Stimulated activated CD8-positive, alpha-beta memory T cell treated with anti-CD3 and anti-CD28 coated beads, Interleukin-2, amount 100 ng/mL, for 48 hours (primary cell): ENCODE measurements at regions not wholly inside any gene's neighbourhood (a gene's known extent, or its start where the extent isn't known, plus 50 kb on each side); places are given as distances from the start of the nearest gene placed in this dataset.
A peak's percentile ranks its signal among the peaks of the same experiment; 100 is the strongest.

Experiments used
- DNase-seq, 2 donors: peaks; one replicate each; pipeline ENCODE4 v3.0.0-alpha.2; 2020; ENCODE audit warnings: low read depth in 2 of 2

- DNase-seq = no peak
Measured at GRCh38 chr15:77557564-77557963, 75.1 kb downstream of the LINGO1 start.

DNA sequence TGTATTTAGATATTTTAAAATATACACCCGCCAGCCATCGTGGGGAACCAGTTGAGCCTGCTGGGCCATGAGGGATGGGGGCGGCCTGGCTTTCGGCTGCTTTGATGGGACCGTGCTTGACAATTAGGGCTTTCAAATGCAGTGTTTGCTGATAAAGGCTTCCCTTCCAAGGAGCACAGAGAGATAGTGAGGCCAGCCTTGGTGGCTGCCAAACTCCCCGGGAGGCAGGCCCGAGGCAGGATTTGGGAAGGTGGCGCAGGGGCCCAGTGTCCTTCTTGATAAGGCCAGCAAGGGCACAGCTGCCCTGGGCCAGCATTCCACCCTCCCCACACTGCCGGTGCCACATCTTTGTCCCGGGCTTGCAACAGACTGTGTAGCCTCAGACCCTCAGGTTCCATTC is 75.6 kb downstream of the LINGO1 start:
- no peak for DNase-seq

- DNase-seq = no peak
Measured at GRCh38 chr15:77556622-77557021, 76.1 kb downstream of the LINGO1 start.

- no peak for DNase-seq
Measured at GRCh38 chr15:77555232-77555631, 77.5 kb downstream of the LINGO1 start.

GRCh38 chr15:77554306-77555080 is 78.2 kb downstream of the LINGO1 start:
- no peak for DNase-seq

DNA sequence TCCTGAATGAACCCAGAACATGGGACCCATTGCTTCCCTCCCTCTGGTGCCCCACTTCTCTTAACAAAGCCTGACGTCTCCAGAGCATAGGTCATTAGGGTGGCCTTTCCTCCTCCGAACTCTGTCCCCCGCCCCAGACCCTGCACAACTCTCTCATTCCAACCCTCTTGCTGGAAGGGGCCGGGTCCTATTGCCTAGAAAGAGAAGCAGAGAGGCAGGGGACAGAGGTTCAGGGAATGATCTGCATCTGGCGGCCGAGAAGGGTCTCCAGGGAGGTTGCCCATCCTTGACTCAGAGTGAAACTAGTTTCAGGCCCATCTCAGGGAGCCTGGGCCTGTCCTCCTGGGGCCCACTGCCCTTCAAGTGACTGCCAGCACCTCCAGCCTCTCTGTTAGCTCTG is 79.0 kb downstream of the LINGO1 start:
- no peak for DNase-seq

GRCh38 chr15:77553257-77553656 is 79.5 kb downstream of the LINGO1 start:
- DNase-seq = no peak

GRCh38 chr15:77552066-77552465 is 80.6 kb downstream of the LINGO1 start:
- no peak for DNase-seq

DNA sequence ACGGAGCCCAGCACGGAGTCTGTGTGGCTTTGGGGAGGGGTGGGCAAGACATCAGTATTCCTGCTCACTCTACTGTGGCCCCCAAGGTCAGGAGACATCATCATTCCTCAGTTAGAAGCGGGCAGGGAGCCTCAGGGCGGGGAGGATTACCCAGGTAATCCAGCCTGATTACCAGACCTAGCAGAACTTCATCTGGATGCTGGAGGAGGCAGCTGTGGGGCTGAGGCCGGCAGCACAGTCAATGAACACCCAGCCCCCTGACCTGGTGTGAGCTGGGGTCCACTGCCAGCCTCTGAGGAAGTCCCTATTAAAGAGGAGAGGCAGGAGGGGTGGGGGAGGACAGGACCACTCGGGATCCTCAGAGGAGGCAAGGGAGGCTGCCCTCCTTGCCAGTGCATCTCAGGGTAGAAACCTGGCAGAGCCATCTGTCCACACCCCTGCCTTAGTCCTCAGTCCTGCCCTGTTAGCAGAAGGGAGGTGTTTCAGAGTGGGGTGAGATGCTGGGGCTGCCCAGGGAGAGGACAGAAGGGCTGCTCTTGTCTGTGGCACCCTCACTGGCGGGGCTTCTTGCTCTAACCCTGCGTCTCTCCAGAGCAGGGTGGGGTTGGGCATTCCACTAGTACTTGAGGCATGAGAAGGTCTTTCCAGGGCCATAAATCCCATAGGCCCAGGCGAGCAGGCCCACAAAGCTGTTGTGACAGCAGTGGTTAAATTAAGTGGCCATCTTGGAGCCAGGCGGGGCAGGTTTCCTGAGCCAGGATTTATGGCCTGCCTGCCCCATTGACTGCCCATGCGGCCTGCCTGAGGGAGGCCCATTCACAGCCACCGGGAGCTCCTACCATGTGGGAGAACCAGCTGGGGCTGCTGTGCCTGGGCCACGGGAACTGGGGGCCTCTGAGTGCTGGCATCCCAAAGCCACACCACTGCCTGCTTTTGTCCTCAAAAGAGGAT is 82.1 kb downstream of the LINGO1 start:
- DNase-seq = no peak

GRCh38 chr15:77549576-77550288 is 83.0 kb downstream of the LINGO1 start:
- no peak for DNase-seq

DNA sequence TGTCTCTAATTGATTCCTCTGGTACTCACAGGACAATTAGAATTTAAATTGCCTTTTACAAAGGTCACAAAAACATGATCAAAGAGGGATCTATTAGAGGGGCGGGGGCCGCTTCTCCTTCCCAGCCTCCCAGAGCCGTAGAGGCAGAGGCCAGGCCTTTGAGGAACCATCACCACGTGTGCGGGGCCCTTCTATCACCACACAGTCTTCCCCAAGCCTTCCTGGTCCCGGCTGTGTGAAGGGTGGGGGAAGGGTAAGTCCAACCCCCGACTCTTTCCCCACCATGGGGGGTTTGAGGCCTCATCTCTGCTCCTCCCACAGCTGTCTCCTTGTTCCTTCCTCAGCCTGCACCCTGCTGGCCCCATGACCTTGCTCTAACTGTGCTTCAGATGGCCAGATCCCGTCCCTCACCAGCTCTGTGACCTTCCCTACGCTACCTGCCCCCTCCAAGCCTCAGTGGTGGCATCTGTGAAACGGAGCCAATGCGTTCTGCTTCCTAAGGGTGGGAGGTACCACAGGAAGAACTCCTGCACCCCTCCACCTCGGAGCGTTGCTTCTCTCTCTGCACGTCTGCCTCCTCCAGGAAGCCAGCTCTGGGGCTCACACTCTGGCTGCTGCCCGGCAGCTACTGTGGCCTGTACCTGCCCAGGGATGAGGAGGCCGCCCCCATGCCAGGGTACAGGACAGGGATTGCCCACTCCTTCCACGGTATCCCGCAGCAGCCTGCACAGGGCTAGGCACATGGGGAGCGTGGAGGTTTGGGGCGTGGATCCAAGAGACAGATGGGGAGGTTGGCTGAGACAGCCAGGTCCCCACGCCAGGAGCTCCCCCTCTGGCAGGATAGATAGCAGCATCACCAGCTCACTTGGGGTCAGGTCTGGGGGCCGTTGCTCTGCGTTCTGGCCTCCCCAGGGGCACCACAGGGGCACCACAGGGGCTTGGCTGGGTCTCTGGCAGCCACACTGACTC is 83.8 kb downstream of the LINGO1 start:
- DNase-seq = no peak

DNA sequence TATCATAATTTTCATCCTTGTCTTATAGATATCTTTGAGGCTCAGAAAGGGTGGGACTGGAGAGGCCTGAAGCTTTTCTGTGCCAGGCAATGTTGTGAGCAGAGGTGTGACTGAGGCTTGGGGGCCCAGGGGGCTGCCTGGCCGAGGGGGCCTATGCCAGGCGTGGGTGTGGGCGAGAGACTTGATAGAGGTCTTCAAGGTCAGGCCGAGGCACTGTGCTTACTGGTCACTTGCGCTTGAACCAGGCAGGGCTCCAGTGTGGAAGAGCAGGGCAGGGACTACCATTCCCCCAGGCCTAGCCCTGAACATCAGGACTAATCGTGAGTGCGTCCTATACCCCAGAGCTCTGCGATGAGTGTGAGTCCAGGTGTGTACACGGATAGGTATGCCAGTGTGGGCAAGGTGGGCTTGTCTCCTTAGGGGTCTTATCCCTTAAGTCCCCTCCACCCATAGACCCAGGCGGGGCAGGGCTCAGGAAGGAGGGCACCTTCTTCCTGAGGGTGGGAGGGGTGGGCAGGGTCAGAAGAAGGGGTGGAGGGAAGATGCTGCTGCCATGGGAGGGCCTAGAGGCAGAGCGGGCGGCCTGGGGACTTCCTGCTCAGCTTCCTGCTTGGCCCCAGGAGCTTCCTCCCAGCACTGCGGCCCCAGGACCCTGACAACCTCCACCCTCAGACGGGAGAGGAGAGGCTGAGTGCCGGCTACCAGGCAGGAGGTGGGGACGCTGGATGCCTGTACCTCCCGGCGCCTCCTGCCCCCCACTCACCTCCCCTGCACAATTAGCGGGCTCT is 84.7 kb downstream of the LINGO1 start:
- no peak for DNase-seq

DNA sequence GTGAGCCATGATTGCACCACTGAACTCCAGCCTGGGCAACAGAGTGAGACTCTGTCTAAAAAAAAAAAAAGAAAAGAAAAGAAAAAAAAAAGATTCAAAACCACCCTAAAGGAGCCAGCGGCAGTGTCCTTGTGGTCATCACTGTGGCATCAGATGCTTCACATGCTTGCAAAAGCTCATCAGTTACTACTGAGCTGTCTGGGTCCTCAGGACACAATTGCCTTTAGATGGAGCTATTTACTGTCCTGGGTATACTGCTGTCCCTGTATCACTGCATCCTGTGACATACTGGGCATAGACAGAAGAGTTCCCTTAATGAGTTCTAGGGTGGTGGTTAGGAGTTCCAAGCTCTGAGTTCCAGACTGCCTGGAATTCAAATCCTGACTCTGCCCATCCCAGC is 85.8 kb downstream of the LINGO1 start:
- no peak for DNase-seq

GRCh38 chr15:77546050-77546501 is 86.6 kb downstream of the LINGO1 start:
- no peak for DNase-seq

GRCh38 chr15:77545058-77545457 is 87.7 kb downstream of the LINGO1 start:
- DNase-seq = no peak

GRCh38 chr15:77544162-77544561 is 88.5 kb downstream of the LINGO1 start:
- DNase-seq = no peak

DNA sequence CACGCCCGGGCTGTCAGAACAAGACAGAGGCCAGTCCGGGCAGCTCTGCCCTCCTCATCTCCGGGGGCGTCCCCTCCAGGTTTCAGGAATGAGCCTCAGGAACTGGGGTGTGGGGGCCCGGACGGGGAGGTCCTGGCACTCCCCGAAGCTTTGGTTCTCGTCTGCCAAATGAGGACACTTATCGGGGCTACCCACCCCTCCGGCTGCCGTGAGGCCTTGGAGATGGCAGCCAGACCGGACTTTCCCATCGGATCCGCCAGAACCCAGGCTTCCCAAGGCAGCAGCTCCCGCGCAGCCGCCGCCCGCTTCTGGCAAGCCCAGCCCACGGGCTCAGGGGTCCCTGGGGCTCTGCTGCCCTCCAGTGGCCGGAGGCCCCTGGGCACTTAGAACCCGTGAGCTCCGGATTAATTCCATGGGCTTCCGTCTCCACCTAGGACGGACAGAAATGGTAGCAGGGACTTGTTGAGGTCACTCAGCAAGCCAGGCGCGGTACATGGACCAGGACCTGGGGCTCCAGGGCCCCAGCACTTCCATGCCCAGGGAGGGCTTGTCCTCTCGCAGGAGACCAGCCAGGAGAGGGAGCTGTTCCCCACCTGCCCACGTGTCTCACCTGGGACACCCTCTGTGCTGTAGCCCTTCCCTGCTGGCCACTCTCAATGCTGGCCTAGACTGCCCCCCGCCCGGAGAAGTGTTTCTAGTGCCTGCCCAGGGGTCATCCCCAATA is 89.4 kb downstream of the LINGO1 start:
- peak; percentile 66 to 74 for DNase-seq

DNA sequence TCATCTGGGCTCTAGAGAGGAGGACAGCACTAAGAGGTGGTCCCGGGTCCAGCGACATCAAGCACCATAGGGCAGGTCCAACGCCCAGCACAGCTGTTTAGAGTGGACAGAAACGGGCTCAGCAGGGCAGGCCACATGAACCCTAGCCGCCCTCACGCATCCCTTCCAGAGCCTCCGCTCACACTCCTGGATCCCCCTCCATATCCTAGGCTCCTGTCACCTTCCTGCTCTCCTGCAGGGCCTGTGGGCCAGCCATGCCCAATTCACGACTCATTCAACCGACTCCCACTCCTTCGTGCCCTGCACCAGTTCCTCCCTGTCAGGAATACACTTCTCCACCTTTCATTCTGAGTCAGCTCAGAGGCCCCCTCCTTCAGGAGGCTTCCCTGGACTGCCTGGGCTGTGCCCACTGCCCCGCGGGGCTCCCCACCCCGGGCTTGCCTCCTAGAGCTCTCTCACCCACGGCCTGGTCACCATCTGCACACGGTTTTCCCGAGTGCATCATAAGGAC is 90.2 kb downstream of the LINGO1 start:
- DNase-seq = no peak
